ENCODE measurements at regions not wholly inside any gene's neighbourhood (a gene's known extent, or its start where the extent isn't known, plus 50 kb on each side); places are given as distances from the start of the nearest gene placed in this dataset.
"Not testable (repeated sequence)": the region's sequence is repeated elsewhere in the genome, so short reads cannot be mapped to it uniquely, and the experiment has no call there.

DNA sequence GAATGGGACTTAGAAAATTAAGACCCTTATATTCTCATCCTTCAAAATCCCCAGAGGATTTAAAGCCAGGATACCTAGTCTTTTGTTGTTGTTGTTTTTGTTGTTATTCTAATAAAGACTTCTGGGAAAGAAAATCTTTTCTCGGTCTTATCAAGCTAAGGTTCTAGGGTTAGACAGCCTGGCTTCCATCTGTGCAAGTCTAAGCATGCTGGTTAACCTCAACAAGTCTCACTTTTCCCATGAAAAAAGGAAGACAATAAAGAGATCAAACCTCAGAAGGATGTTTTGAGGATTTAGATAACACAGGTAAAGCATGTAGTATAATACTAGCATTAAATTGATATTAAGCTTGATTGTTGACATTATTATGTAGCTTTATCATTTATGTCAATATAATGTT, 486.4 kb upstream of the SOX9 start:
- ChIA-PET POLR2A (no interaction called here), CTCF (no interaction called here)
- intact Hi-C loops (cut with DNase I, micrococcal nuclease): no loop called here
- H3K4me3 Mint-ChIP-seq: no peak overlapping the region
- H3K27ac Mint-ChIP-seq: no peak overlapping the region
- H3K36me3 Mint-ChIP-seq (ENCODE audit: low read depth): no peaks in the 10 kb centered on the region
- peaks cover 5% of the 10 kb centered on the region for H3K9me3 Mint-ChIP-seq (ENCODE audit: low read depth)
- no peak for ATAC-seq
- no peak for DNase-seq
- H3K4me1 Mint-ChIP-seq: no peaks in the 10 kb centered on the region
- H3K27me3 Mint-ChIP-seq: no peaks in the 10 kb centered on the region

DNA sequence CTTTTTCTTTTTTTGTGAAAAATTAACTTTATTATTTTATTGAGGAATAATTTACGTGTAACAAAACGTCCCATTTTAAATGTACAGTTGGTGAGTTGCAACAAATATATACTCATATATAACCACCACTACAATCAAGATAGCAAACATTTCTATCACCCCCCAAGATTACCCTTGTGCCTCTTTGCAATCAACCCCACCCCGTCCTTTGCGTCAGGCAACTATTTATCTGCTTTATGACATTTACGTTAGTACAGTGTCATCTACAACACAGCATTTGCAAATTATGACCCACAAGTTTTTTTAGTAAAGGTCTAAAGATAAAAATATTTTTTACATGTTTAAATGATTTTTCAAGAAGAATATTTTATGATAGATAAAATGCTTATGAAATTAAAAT, 485.6 kb upstream of the SOX9 start:
- Mint-ChIP-seq H3K4me3 (no peak overlapping the region), H3K9me3 (ENCODE audit: low read depth) (peaks cover 8% of the 10 kb centered on the region), H3K4me1 (no peaks in the 10 kb centered on the region), H3K27me3 (no peaks in the 10 kb centered on the region), H3K27ac (no peak overlapping the region), H3K36me3 (ENCODE audit: low read depth) (no peaks in the 10 kb centered on the region)
- ChIA-PET CTCF (no interaction called here), POLR2A (no interaction called here)
- DNase-seq (no peak), ATAC-seq (no peak)
- intact Hi-C loops (cut with DNase I, micrococcal nuclease): no loop called here

DNA sequence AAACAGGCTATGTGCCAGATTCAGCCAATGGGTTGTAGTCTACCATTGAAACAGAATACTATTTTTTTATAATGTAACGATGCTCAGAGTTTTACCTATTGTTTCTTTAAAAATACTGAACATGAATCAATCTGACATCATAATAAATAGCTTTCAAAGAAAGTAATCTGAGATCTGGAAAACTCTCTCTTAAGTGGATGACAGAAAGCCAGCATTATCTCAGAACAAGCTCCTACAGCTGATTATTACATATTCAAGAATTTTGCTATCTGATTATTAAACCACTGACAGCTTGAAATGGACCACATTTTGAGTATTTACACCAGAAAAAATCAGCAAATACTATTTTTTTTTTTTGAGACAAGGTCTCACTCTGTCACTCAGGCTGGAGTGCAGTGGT, 484.2 kb upstream of the SOX9 start:
- no peaks in the 10 kb centered on the region for H3K27me3 Mint-ChIP-seq
- peaks cover 9% of the 10 kb centered on the region for H3K9me3 Mint-ChIP-seq (ENCODE audit: low read depth)
- CTCF ChIA-PET: no interaction called here
- no peaks in the 10 kb centered on the region for H3K4me1 Mint-ChIP-seq
- no peak overlapping the region for H3K27ac Mint-ChIP-seq
- POLR2A ChIA-PET: no interaction called here
- no peak overlapping the region for H3K4me3 Mint-ChIP-seq
- H3K36me3 Mint-ChIP-seq (ENCODE audit: low read depth): no peaks in the 10 kb centered on the region
- intact Hi-C loops (cut with DNase I, micrococcal nuclease): no loop called here
- no peak for ATAC-seq
- no peak for DNase-seq

DNA sequence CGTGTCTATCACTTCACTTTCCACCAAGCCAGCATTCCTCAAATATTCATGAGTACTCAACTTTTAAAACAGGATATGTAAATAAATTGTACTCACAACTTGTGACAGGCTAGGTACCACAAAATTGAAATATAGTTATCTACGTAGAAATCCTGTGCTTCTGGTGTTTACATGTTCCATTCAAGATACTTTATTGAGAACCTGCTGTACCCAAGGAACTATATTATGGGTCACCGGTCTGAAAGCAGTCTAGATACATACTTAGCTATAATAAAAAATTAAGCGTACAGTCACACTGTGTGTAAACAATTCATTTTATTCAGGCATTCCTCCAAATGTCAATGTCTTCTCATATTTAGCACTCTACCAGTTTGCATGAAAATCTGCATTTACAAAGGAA, 482.2 kb upstream of the SOX9 start:
- no peak for ATAC-seq

DNA sequence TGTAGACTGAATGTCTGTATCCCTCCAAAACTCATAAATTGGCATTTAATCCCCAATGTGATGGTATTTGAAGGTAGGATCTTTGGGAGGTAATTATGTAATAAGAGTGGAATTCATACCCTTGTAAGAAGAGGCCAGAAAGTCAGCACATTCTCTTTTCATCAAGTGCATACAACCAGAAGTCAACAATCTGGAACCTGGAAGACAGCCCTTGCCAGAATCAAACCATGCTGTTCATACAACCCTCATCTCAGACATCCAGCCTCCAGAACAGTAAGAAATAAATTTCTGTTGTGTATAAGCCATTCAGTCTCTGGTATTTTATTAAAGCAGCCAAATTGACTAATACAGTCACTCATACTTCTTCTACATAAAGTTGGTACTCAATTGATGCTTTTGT, 481.0 kb upstream of the SOX9 start:
- no peak overlapping the region for H3K27ac Mint-ChIP-seq
- intact Hi-C loops (cut with DNase I, micrococcal nuclease): no loop called here
- CTCF ChIA-PET: no interaction called here
- H3K4me1 Mint-ChIP-seq: no peaks in the 10 kb centered on the region
- POLR2A ChIA-PET: no interaction called here
- H3K4me3 Mint-ChIP-seq: no peak overlapping the region
- no peaks in the 10 kb centered on the region for H3K36me3 Mint-ChIP-seq (ENCODE audit: low read depth)
- ATAC-seq: no peak
- no peak for DNase-seq
- H3K9me3 Mint-ChIP-seq (ENCODE audit: low read depth): peaks cover 19% of the 10 kb centered on the region
- H3K27me3 Mint-ChIP-seq: no peaks in the 10 kb centered on the region

More for the DNA sequence above, 482.2 kb upstream of the SOX9 start:
- Mint-ChIP-seq H3K27me3 (no peaks in the 10 kb centered on the region), H3K4me1 (no peaks in the 10 kb centered on the region), H3K36me3 (ENCODE audit: low read depth) (no peaks in the 10 kb centered on the region), H3K9me3 (ENCODE audit: low read depth) (peaks cover 13% of the 10 kb centered on the region), H3K4me3 (no peak overlapping the region), H3K27ac (no peak overlapping the region)
- DNase-seq: no peak
- ChIA-PET CTCF (no interaction called here), POLR2A (no interaction called here)
- intact Hi-C loops (cut with DNase I, micrococcal nuclease): no loop called here

DNA sequence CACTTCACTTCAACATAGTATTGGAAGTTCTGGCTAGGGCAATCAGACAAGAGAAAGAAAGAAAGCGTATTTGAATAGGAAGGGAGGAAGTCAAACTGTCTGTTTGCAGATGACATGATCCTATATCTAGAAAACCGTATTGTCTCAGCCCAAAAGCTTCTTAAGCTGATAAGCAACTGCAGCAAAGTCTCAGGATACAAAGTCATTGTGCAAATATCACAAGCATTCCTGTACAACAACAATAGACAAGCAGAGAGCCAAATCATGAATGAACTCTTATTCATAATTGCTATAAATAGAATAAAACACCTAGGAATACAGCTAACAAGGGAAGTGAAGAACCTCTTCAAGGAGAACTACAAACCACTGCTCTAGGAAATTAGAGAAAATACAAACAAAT, 473.9 kb upstream of the SOX9 start:
- ATAC-seq, POLR2A ChIA-PET: not testable (repeated sequence)

DNA sequence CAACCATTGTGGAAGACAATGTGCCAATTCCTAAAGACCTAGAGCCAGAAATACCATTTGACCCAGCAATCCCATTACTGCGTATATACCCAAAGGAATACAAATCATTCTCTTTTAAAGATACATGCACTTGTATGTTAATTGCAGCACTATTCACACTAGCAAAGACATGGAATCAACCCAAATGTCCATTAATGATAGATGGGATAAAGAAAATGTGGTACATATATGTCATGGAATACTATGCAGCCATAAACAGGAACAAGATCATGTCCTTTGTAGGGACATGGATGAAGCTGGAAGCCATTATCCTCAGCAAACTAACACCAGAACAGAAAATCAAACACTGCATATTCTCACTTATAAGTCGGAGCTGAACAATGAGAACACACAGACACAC, 472.5 kb upstream of the SOX9 start:
- H3K36me3 Mint-ChIP-seq (ENCODE audit: low read depth); H3K27ac Mint-ChIP-seq; POLR2A ChIA-PET; DNase-seq; H3K27me3 Mint-ChIP-seq; CTCF ChIA-PET; ATAC-seq; H3K4me1 Mint-ChIP-seq; H3K4me3 Mint-ChIP-seq; intact Hi-C loops (cut with DNase I, micrococcal nuclease): not testable (repeated sequence)
- H3K9me3 Mint-ChIP-seq (ENCODE audit: low read depth): peaks cover 18% of the 10 kb centered on the region

More for the DNA sequence above, 473.9 kb upstream of the SOX9 start:
- H3K9me3 Mint-ChIP-seq (ENCODE audit: low read depth): peaks cover 20% of the 10 kb centered on the region
- H3K27me3 Mint-ChIP-seq; intact Hi-C loops (cut with DNase I, micrococcal nuclease); CTCF ChIA-PET; H3K4me1 Mint-ChIP-seq; H3K36me3 Mint-ChIP-seq (ENCODE audit: low read depth); H3K27ac Mint-ChIP-seq; DNase-seq; H3K4me3 Mint-ChIP-seq: not testable (repeated sequence)

DNA sequence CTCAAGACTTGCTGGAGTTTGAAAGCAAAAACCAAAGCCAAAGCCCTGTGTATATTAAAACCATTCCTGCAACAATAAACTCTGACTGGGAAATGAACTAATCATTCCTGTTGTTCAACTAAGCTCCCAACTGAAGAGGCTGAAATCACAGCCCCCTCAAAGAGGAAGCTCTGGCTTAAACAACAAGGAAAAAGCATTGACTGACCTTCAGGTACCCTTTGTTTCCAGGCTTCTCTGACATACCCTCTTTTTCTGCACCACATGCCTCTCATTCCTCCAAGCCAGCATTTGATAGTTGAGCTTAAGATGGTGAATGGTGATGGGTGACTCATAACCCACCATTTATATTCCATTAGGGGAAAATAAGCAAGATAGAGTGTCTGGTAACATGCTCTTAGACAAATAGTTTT, 470.9 kb upstream of the SOX9 start:
- ChIA-PET CTCF (no interaction called here), POLR2A (no interaction called here)
- DNase-seq (no peak), ATAC-seq (no peak)
- intact Hi-C loops (cut with DNase I, micrococcal nuclease): no loop called here
- H3K9me3 Mint-ChIP-seq (ENCODE audit: low read depth): peaks cover 12% of the 10 kb centered on the region
- no peaks in the 10 kb centered on the region for H3K27me3 Mint-ChIP-seq
- H3K36me3 Mint-ChIP-seq (ENCODE audit: low read depth): no peaks in the 10 kb centered on the region
- no peaks in the 10 kb centered on the region for H3K4me1 Mint-ChIP-seq
- H3K27ac Mint-ChIP-seq: no peak overlapping the region
- H3K4me3 Mint-ChIP-seq: no peak overlapping the region

DNA sequence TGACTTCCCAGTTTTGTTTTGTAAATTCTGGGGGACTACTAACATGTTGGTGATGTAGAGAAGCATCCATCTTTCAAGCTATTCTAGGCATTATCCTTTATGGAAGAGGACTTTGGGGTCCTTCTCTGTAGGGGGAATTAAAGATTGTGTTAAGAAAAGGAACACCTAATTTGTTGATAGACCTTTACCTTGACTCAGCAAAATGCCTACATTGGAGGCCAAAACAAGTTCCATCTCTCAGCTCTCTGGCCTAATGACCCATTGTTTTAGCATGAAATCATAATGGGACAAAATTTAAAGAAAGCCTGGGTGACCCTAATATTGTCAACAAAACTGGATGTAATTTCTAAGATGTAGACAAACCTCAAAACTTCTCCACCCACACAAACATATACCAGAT, 465.3 kb upstream of the SOX9 start:
- Mint-ChIP-seq H3K4me3 (no peak overlapping the region), H3K27ac (no peak overlapping the region), H3K4me1 (no peaks in the 10 kb centered on the region), H3K27me3 (no peaks in the 10 kb centered on the region), H3K36me3 (ENCODE audit: low read depth) (no peaks in the 10 kb centered on the region), H3K9me3 (ENCODE audit: low read depth) (peaks cover 12% of the 10 kb centered on the region)
- no peak for ATAC-seq
- CTCF ChIA-PET: no interaction called here
- POLR2A ChIA-PET: no interaction called here
- DNase-seq: no peak
- intact Hi-C loops (cut with DNase I, micrococcal nuclease): no loop called here

DNA sequence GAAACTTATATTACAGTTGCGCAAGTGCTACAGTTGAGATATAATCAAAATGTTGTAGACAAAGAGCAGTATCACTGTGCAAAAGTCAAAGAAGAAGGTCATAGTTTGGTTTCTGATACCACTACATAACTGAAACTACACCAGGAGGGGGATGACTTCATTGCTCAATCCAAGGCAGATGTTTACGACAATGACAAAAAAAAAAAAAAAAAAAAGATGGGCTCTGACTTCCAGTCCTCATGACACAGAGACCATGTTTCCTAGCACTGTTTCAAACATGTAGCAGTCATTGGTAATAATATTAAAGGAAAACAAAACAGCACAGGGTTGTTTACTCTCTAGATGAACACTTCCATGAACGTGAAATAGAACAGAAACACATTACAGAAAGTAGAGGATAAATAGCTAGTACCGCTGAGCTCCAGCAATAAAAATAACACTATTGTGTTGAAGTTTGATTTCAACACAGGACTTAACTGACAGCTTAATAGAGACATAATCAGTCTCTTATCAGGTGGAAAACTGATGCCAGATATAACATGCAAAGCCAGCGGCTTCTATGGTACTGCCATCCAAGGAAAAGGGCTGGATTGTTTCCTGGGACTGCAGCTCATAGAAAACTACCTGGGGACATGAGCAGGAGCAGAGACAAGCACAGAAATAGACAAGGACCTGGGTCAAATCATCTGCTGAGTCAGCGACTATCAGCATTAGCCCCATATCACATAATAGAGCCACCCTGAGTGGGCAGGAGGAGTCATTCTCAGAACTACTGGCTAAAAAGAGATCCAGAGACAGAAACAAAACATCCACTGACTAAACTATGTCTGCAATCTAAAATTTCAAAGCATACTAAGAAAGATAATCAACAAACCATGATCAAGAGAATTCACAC, 463.6 kb upstream of the SOX9 start:
- no peaks in the 10 kb centered on the region for H3K27me3 Mint-ChIP-seq
- H3K36me3 Mint-ChIP-seq (ENCODE audit: low read depth): no peaks in the 10 kb centered on the region
- H3K27ac Mint-ChIP-seq: no peak overlapping the region
- H3K4me1 Mint-ChIP-seq: no peaks in the 10 kb centered on the region
- CTCF ChIA-PET: interaction anchor here (0.9 kb wide), 1 partner anchor 9 kb away, joined by 3 read pairs; no protein-coding TSS in a partner anchor
- DNase-seq (no peak), ATAC-seq (no peak)
- no peak overlapping the region for H3K4me3 Mint-ChIP-seq
- POLR2A ChIA-PET: no interaction called here
- peaks cover 8% of the 10 kb centered on the region for H3K9me3 Mint-ChIP-seq (ENCODE audit: low read depth)
- intact Hi-C loops (cut with DNase I, micrococcal nuclease): no loop called here

DNA sequence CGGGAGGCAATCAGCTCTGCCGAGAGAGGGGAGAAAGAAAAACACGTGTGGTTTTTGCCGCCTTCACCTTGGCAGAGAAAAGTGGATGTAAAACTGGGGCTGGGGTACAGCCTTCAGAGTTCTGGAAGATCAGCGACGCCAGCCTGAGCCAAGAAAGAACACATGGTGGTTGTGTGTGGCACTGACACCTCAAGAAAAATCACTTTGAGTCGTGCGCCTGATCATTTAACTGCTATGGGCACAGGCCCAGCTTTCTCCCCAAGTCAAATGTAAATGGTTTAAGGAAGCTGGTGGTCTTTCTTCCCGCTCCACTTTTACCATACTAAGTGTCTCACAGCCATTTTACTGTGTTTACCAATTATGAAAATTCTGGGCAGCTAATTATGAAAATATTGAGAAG, 461.8 kb upstream of the SOX9 start:
- no peak for DNase-seq
- H3K27me3 Mint-ChIP-seq: no peaks in the 10 kb centered on the region
- ATAC-seq: no peak
- no peaks in the 10 kb centered on the region for H3K36me3 Mint-ChIP-seq (ENCODE audit: low read depth)
- H3K27ac Mint-ChIP-seq: no peak overlapping the region
- ChIA-PET CTCF (no interaction called here), POLR2A (no interaction called here)
- peaks cover 8% of the 10 kb centered on the region for H3K9me3 Mint-ChIP-seq (ENCODE audit: low read depth)
- no peak overlapping the region for H3K4me3 Mint-ChIP-seq
- intact Hi-C loops (cut with DNase I, micrococcal nuclease): no loop called here
- H3K4me1 Mint-ChIP-seq: no peaks in the 10 kb centered on the region

DNA sequence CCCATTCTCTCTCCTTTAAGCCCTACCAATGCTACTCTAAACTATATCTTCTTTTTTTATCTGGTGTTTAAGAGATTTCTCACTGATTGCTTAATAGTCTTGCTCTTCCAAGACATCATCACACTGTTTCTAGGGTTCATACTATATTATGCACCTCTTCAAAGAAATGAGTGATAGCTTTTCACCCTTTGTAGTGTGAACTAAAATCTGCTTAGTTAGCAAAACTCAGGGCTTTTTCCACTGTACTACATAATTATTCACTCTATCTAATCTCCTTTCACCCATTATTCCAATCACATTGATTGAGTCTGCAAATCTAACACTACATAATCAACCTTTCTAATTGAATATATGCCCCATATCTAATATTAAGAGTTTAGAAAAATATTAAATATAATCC, 456.0 kb upstream of the SOX9 start:
- peaks cover 10% of the 10 kb centered on the region for H3K9me3 Mint-ChIP-seq (ENCODE audit: low read depth)
- H3K27me3 Mint-ChIP-seq: no peaks in the 10 kb centered on the region
- ATAC-seq: no peak
- intact Hi-C loops (cut with DNase I, micrococcal nuclease): no loop called here
- DNase-seq: no peak
- CTCF ChIA-PET: no interaction called here
- H3K36me3 Mint-ChIP-seq (ENCODE audit: low read depth): no peaks in the 10 kb centered on the region
- H3K4me3 Mint-ChIP-seq: no peak overlapping the region
- POLR2A ChIA-PET: no interaction called here
- no peaks in the 10 kb centered on the region for H3K4me1 Mint-ChIP-seq
- H3K27ac Mint-ChIP-seq: no peak overlapping the region
